HG03103 (cell line): ENCODE measurements at regions not wholly inside any gene's neighbourhood (a gene's known extent, or its start where the extent isn't known, plus 50 kb on each side); places are given as distances from the start of the nearest gene placed in this dataset.
A peak's percentile ranks its signal among the peaks of the same experiment; 100 is the strongest.
"Not testable (repeated sequence)": the region's sequence is repeated elsewhere in the genome, so short reads cannot be mapped to it uniquely, and the experiment has no call there.

ENCODE experiments used
- ATAC-seq: cut with Tn5 transposase; IDR thresholded peaks from one replicate; pipeline ENCODE4 v1.9.1; 2021; ENCODE audit warnings: low read depth; ENCODE audit not compliant: unreplicated experiment

DNA sequence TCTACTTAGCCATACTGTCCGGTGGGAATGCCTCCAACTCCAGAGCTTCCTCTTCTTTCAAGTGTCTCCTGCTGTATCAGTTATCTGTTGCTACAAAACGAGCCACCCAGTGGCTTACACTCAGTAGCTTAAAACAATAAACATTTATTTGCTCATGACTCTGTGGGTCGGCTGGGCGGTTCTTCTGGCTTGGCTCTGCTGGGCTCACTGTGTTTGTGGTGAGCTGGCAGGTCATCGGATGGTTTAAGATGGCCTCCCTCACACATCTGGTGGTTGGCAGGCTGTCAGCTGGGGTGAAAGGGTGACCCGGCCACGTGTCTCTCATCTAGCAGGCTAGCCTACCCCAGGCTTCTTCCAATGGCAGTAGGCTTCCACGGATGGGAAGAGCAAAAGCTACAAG is 122.4 kb upstream of the SLC1A4 start:
- ATAC-seq: no peak

- ATAC-seq: no peak
Measured at GRCh38 chr2:64867253-64867996, 121.8 kb upstream of the SLC1A4 start.

DNA sequence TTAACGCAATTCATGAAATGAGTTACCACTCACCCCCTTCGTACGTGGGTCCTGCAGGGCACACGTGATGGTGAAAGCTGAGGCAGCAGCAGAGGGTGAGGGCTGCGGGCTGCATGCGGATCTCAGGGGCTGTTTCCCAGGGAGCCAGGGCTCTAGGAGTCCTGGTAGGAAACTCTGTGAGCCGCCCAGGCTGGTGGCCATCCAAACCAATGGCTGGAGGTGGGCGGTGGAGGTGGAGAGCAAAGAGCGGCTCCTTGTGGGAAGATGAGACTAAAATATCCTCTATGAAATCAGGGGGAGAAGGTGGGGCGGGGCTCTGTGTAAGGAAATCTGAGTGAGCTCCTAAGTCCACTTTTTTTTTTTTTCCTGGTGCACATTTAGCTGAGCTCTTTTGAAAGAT is 120.1 kb upstream of the SLC1A4 start:
- no peak for ATAC-seq

- ATAC-seq: peak; percentile 85
Measured at GRCh38 chr2:64873472-64873924, 115.7 kb upstream of the SLC1A4 start.

DNA sequence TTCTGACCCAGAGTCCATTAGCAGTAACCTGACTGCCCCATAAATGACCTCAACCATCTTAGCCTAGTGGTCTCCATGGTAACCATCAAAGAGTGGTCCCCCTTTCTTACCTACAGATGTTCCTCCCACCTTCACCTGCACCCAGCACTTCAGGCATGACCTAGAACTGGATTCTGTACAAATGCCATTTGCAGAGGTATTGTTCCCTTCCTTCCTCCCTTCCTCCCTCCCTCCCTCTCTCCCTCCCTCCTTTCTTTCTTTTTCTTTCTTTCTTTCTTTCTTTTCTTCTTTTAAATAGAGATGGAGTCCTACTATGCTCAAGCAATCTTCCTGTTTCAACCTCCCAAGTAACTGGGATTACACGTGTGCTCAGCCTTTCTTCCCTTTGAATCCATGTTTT is 114.6 kb upstream of the SLC1A4 start:
- no peak for ATAC-seq

DNA sequence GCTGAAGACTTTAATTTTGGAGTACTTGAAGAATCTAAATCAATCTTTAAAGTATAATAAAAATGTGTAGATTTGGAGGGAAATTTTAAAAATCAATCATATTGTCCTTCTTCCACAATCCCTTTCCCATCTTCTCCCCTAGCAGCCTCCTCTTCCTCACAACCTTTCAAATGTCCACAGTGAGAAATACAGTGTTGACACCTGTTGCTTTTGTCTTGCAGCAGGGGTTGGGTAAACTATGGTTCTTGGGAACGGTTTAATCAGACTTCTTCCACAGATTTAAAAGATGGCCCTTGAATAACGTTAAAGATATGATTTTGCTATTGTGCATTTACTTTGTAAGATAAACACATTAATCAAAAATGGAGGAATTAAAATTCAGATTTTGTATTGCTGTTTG is 113.8 kb upstream of the SLC1A4 start:
- no peak for ATAC-seq

DNA sequence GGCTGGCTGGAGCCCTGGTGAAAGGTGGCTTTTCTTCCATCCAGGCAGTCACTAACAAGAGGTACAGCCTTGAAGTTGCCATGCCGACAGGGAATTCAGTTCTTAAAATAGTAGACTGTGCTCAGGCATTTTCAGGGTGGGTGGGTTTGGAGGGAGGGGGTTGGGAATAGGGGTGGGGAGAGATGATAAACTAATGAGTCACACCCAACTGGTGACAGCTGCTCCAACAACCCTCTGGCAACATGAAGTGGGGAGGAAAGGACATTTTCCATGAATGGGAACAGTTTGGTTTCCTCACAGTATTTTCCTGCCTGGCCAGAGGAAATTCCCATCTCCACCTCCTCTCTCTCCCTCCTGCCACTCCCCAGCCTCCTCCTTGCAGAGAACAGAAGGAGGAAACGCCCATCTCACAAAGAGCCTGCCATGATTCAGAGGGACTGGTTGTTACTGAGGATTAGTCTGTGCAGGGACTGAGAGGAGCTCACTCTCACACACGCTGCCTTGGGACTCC is 113.0 kb upstream of the SLC1A4 start:
- ATAC-seq: no peak

GRCh38 chr2:64879745-64880144 is 109.5 kb upstream of the SLC1A4 start:
- no peak for ATAC-seq

- ATAC-seq: no peak
Measured at GRCh38 chr2:64880193-64880951, 108.8 kb upstream of the SLC1A4 start.

DNA sequence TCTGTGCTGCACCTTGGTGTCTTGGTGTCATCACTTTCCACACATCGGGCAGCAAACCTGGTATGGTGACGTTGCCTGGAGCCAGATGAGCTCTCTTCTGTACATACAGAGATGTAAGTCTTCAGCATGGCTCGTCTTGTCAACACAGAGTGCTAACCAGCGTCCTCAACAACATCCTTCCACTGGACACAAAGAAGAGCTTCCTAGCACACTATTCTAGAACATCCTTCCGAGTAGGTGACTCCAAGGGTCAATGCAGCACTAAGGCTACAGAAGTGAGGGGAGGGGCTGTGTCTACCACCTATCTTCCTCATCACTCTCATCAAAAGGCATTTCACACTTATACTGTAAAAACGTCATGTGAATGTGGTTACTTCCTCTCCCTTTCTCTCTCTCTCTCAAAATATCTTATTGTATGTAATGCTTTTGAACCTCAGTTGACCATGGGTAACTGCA is 108.1 kb upstream of the SLC1A4 start:
- ATAC-seq: no peak

- no peak for ATAC-seq
Measured at GRCh38 chr2:64887565-64887964, 101.6 kb upstream of the SLC1A4 start.

GRCh38 chr2:64888591-64889309 is 100.4 kb upstream of the SLC1A4 start:
- ATAC-seq: no peak

DNA sequence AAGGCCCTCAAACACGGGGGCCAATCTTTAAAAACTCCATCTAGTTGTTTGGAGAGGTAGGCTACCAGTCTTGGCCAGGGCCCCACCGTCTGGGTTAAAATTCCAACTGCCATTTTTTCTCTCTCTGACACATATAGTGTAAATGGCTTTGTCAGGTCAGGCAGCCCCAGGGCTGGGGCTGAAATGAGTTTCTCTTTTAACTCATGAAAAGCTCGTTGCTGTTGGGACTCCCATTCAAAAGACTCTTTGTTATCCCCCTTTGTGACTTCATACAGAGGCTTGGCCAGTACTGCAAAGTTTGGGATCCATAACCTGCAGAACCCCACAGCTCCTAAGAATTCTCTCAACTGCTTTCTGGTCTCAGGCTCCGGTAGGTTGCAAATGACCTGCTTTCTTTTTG is 99.4 kb upstream of the SLC1A4 start:
- no peak for ATAC-seq

GRCh38 chr2:64896572-64896971 is 92.6 kb upstream of the SLC1A4 start:
- not testable (repeated sequence) for ATAC-seq

- ATAC-seq: no peak
Measured at GRCh38 chr2:64899081-64899865, 89.9 kb upstream of the SLC1A4 start.

- not testable (repeated sequence) for ATAC-seq
Measured at GRCh38 chr2:64899876-64900275, 89.3 kb upstream of the SLC1A4 start.

DNA sequence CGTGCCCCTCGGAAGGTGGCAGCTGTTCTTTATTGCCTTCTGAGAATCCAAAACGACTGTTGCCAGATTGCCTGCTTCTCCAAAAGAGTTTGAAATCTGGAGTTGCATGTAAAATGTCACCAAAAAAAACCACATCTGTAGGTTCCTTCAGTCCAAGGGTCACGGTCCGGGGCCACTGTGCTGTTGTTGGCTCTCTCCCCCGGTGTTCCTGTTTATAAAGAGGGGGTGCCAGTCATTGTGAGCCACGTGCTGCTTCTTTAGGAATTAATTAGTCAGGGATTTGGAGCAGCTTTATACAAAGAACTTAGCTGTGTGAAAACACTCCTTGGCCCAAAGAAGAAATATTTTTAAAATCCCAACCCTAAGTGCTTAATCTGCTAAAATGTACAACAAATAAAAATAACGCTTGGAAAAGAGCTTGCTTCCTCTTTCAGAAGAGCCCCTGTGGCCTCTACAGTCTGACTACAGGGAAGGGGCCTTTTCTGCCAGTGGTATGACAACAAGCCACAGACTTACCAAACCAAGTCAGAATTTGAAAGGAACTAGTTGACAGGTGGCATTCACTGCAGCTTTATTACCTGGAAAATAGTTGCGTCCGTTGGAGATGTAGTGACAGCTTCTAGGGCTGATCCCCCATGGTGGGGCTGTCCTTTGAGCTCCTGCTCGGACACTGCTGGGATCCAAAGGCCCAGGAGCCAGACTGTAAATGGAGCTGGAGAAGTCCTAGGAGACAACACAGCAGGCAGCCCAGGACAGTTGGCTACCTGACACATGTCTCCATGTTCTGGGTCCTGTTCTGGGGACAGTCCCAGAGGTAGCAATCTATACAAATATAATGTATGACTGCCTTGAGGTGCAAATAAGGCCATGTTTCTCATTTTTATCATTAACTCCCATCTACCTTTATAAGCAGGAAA is 84.5 kb upstream of the SLC1A4 start:
- ATAC-seq: no peak

GRCh38 chr2:64905338-64906024 is 83.7 kb upstream of the SLC1A4 start:
- ATAC-seq: no peak
